ENCODE measurements at regions not wholly inside any gene's neighbourhood (a gene's known extent, or its start where the extent isn't known, plus 50 kb on each side); places are given as distances from the start of the nearest gene placed in this dataset.
"Not testable (repeated sequence)": the region's sequence is repeated elsewhere in the genome, so short reads cannot be mapped to it uniquely, and the experiment has no call there.

- DNase-seq, result no peak
Observed at GRCh38 chr12:115306380-115306779, 622.4 kb upstream of the TBX3 start.

- DNase-seq, result no peak
Observed at GRCh38 chr12:115305867-115306266, 621.9 kb upstream of the TBX3 start.

- DNase-seq, result no peak
Observed at GRCh38 chr12:115305275-115305674, 621.3 kb upstream of the TBX3 start.

- DNase-seq, result no peak
Observed at GRCh38 chr12:115303723-115304309, 619.8 kb upstream of the TBX3 start.

GRCh38 chr12:115297445-115297844, 613.5 kb upstream of the TBX3 start:
- no peak for DNase-seq

- DNase-seq, result no peak
Observed at GRCh38 chr12:115296613-115297198, 612.7 kb upstream of the TBX3 start.

GRCh38 chr12:115295886-115296285, 611.9 kb upstream of the TBX3 start:
- no peak for DNase-seq

- DNase-seq, result no peak
Observed at GRCh38 chr12:115294453-115295133, 610.6 kb upstream of the TBX3 start.

- DNase-seq, result not testable (repeated sequence)
Observed at GRCh38 chr12:115285429-115285828, 601.5 kb upstream of the TBX3 start.

GRCh38 chr12:115273456-115273855, 589.5 kb upstream of the TBX3 start:
- no peak for DNase-seq

GRCh38 chr12:115268451-115268850, 584.5 kb upstream of the TBX3 start:
- no peak for DNase-seq

GRCh38 chr12:115267891-115268290, 583.9 kb upstream of the TBX3 start:
- no peak for DNase-seq

GRCh38 chr12:115267464-115267863, 583.5 kb upstream of the TBX3 start:
- no peak for DNase-seq

GRCh38 chr12:115264605-115265004, 580.6 kb upstream of the TBX3 start:
- no peak for DNase-seq

- no peak for DNase-seq
Observed at GRCh38 chr12:115261691-115262398, 577.9 kb upstream of the TBX3 start.

- DNase-seq, result no peak
Observed at GRCh38 chr12:115260762-115261675, 577.0 kb upstream of the TBX3 start.

GRCh38 chr12:115259968-115260747, 576.2 kb upstream of the TBX3 start:
- no peak for DNase-seq

- DNase-seq, result no peak
Observed at GRCh38 chr12:115257791-115258190, 573.8 kb upstream of the TBX3 start.

- DNase-seq, result no peak
Observed at GRCh38 chr12:115255962-115256361, 572.0 kb upstream of the TBX3 start.

- DNase-seq, result no peak
Observed at GRCh38 chr12:115255257-115255656, 571.3 kb upstream of the TBX3 start.

GRCh38 chr12:115253049-115253448, 569.1 kb upstream of the TBX3 start:
- no peak for DNase-seq

GRCh38 chr12:115251727-115252126, 567.8 kb upstream of the TBX3 start:
- no peak for DNase-seq
